ENCODE measurements at regions not wholly inside any gene's neighbourhood (a gene's known extent, or its start where the extent isn't known, plus 50 kb on each side); places are given as distances from the start of the nearest gene placed in this dataset.

- TF ChIP-seq CHD7 (IDR thresholded peaks at IDR 0.05; ENCODE audit: low read depth, low read length) (no peak), ZSCAN29 (IDR thresholded peaks at IDR 0.05) (no peak), DACH1 (IDR thresholded peaks at IDR 0.05; ENCODE audit: partially characterized antibody) (no peak), ZNF274 (IDR thresholded peaks at IDR 0.05; ENCODE audit: borderline replicate concordance, low read depth, low read length) (no peak), TAF7 (tag; IDR thresholded peaks at IDR 0.05) (no peak), ZFX (CRISPR knock-in tag; IDR thresholded peaks at IDR 0.05) (peak; percentile 45; the same call in 1 of the 2 replicates), STAT6 (CRISPR knock-in tag; IDR thresholded peaks at IDR 0.05) (no peak), GABPA (tag; conservative IDR thresholded peaks at IDR 0.05; ENCODE audit: low read depth) (no peak), PRDM10 (IDR thresholded peaks at IDR 0.05; ENCODE audit: partially characterized antibody) (peak; percentile 69), ZNF79 (CRISPR knock-in tag; IDR thresholded peaks at IDR 0.05; ENCODE audit: low read depth) (no peak)
Measured at GRCh38 chr6:7053125-7053774, 54.5 kb upstream of the RREB1 start (continued).

All from K562 (cell line).